Endothelial cell of umbilical vein (primary cell): ENCODE measurements at regions not wholly inside any gene's neighbourhood (a gene's known extent, or its start where the extent isn't known, plus 50 kb on each side); places are given as distances from the start of the nearest gene placed in this dataset.

ENCODE experiments used
- EZH2 ChIP-seq: IDR thresholded peaks from 2 replicates; pipeline ENCODE4 v1.6.1; 2012; ENCODE audit warnings: borderline replicate concordance, low read depth, mild to moderate bottlenecking, moderate library complexity, low read length, inconsistent platforms; ENCODE audit not compliant: severe bottlenecking
- FOS ChIP-seq: IDR thresholded peaks from 2 replicates; pipeline ENCODE4 v1.6.1; 2011; ENCODE audit warnings: mild to moderate bottlenecking, low read length, moderate library complexity, borderline replicate concordance; ENCODE audit not compliant: insufficient read depth
- GATA2 ChIP-seq: IDR thresholded peaks from 2 replicates; pipeline ENCODE4 v1.7.0; 2011; ENCODE audit warnings: low read depth, mild to moderate bottlenecking, moderate library complexity, mixed read lengths, low read length; ENCODE audit not compliant: insufficient read length, insufficient read depth
- JUN ChIP-seq: IDR thresholded peaks from 2 replicates; pipeline ENCODE4 v1.6.1; 2011; ENCODE audit warnings: borderline replicate concordance, low read depth; ENCODE audit not compliant: insufficient read length, insufficient read depth
- MYC ChIP-seq: IDR thresholded peaks from one replicate; pipeline ENCODE4 v1.6.1; 2011; ENCODE audit warnings: mild to moderate bottlenecking, low read depth, low read length
- POLR2A ChIP-seq: IDR thresholded peaks from 2 replicates; pipeline ENCODE4 v1.6.1; 2012; ENCODE audit warnings: low read depth, mild to moderate bottlenecking, control low read depth, low read length
- POLR2AphosphoS5 ChIP-seq: IDR thresholded peaks from 2 replicates; pipeline ENCODE4 v1.6.1; 2012; ENCODE audit warnings: low read depth, mild to moderate bottlenecking, control low read depth, low read length, moderate library complexity; ENCODE audit not compliant: insufficient read depth
- TF ChIP-seq, protein P1 (sequence below): IDR thresholded peaks from 2 replicates; pipeline ENCODE4 v1.6.1; 2011; ENCODE audit not compliant: insufficient read depth, insufficient read length
- TF ChIP-seq, protein P2 (sequence below), 2 donors: IDR thresholded peaks; 1 replicate in 1 of 2; 2 replicates in 1 of 2; pipeline ENCODE4 v1.5.1; 2011; ENCODE audit warnings: low read length in 2 of 2, mild to moderate bottlenecking in 2 of 2, moderate library complexity in 2 of 2, control low read depth in 1 of 2, inconsistent platforms in 1 of 2, low read depth in 1 of 2; ENCODE audit not compliant: insufficient read depth in 1 of 2; ENCODE audit errors: extremely low read depth in 1 of 2

DNA sequence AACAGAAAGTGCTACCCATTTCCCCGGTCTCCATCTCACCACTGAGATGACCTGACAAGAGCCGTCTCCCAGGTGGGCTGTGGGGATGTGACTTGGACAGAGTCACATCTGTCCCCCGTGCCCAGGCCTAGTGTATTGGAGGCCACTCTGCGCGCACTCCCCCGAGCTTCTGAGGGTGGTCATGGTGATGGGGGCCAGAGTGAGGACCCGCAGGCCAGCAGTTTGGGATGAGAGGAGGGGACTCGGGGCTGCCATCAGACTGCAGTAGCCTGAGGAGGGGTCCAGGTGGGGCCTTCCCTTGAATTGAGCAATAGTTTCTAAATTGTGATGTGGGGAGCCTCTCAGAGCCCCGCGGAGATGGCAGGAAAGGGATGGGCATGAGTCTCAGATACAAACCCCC, 852.6 kb downstream of the TBC1D22A start:
- TF ChIP-seq, protein P1, sequence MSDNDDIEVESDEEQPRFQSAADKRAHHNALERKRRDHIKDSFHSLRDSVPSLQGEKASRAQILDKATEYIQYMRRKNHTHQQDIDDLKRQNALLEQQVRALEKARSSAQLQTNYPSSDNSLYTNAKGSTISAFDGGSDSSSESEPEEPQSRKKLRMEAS, result no peak
- TF ChIP-seq POLR2AphosphoS5, result no peak
- TF ChIP-seq, protein P2, sequence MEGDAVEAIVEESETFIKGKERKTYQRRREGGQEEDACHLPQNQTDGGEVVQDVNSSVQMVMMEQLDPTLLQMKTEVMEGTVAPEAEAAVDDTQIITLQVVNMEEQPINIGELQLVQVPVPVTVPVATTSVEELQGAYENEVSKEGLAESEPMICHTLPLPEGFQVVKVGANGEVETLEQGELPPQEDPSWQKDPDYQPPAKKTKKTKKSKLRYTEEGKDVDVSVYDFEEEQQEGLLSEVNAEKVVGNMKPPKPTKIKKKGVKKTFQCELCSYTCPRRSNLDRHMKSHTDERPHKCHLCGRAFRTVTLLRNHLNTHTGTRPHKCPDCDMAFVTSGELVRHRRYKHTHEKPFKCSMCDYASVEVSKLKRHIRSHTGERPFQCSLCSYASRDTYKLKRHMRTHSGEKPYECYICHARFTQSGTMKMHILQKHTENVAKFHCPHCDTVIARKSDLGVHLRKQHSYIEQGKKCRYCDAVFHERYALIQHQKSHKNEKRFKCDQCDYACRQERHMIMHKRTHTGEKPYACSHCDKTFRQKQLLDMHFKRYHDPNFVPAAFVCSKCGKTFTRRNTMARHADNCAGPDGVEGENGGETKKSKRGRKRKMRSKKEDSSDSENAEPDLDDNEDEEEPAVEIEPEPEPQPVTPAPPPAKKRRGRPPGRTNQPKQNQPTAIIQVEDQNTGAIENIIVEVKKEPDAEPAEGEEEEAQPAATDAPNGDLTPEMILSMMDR (IDR thresholded peaks at IDR 0.05; ENCODE audit: extremely low read depth in 1 of 2, insufficient read depth in 1 of 2, low read depth in 1 of 2, low read length in 2 of 2), result no peak
- TF ChIP-seq JUN, result no peak
- TF ChIP-seq POLR2A, result no peak
- no peak for TF ChIP-seq EZH2
- no peak for TF ChIP-seq MYC
- no peak for TF ChIP-seq GATA2
- TF ChIP-seq FOS, result no peak
